Transverse colon (tissue), 4 donors: ENCODE measurements at regions not wholly inside any gene's neighbourhood (a gene's known extent, or its start where the extent isn't known, plus 50 kb on each side); places are given as distances from the start of the nearest gene placed in this dataset.

Experiments used
- DNase-seq: peaks from one replicate; pipeline ENCODE4 v3.0.0-alpha.2; 2019
- H3K27ac ChIP-seq, 4 donors: fragments of 200-600 bp; sonication (generic); 2 replicates each; pipeline ENCODE4 v1.5.1; 2016 to 2018; ENCODE audit warnings: inconsistent platforms in 4 of 4
- H3K27me3 ChIP-seq: fragments of 200-600 bp; sonication (generic); 2 replicates; pipeline ENCODE4 v1.5.1; 2017; ENCODE audit warnings: inconsistent platforms
- H3K36me3 ChIP-seq, 4 donors: fragments of 200-600 bp; sonication (generic); 2 replicates each; pipeline ENCODE4 v1.5.1; 2017 to 2019; ENCODE audit warnings: inconsistent platforms in 4 of 4
- H3K4me1 ChIP-seq, 4 donors: fragments of 200-600 bp; sonication (generic); 2 replicates each; pipeline ENCODE4 v1.5.1; 2017 to 2020; ENCODE audit warnings: inconsistent platforms in 4 of 4
- H3K4me3 ChIP-seq, 4 donors: fragments of 200-600 bp; sonication (generic); 1 replicate in 1 of 4; 2 replicates in 3 of 4; pipeline versions ENCODE4 v1.5.1 to v1.6.1; 2017 to 2019; ENCODE audit warnings: inconsistent platforms in 4 of 4
- H3K9me3 ChIP-seq, 2 donors: fragments of 200-600 bp; sonication (generic); 2 replicates each; pipeline ENCODE4 v1.5.1; 2017 to 2019; ENCODE audit warnings: inconsistent platforms in 2 of 2
- EP300 ChIP-seq: sonication (generic); formaldehyde crosslinking; IDR thresholded peaks from one replicate; pipeline ENCODE4 v1.6.1; 2017; ENCODE audit warnings: antibody characterized with exemption, low read depth
- POLR2A ChIP-seq: fragments of 450-650 bp; IDR thresholded peaks from one replicate; pipeline ENCODE4 v1.6.1; 2016; ENCODE audit warnings: antibody characterized with exemption, mild to moderate bottlenecking, moderate library complexity
- POLR2AphosphoS5 ChIP-seq, 3 donors: sonication (generic); formaldehyde crosslinking; IDR thresholded peaks; one replicate each; pipeline ENCODE4 v1.6.1; 2016; ENCODE audit warnings: antibody characterized with exemption in 3 of 3
- WGBS, 2 donors: methylation state at CpG; one replicate each; pipeline ENCODE4 v1.1.5; 2018; ENCODE audit warnings: low coverage in 1 of 2; 5-methylcytosine and 5-hydroxymethylcytosine counted together
- in situ Hi-C, 4 donors: fragments of 200-750 bp; cut with MboI; loops; one replicate each; pipeline versions ENCODE4 v1.15.0 to v1.15.1; 2017; ENCODE audit warnings: low sequenced_read_pairs in 3 of 4, low pct_ligation_motif_present in 1 of 4, low pct_unique_long_range_greater_than_20kb in 1 of 4
- intact Hi-C: fragments of 100-400 bp; cut with DNase I; formaldehyde crosslinking; loops from one replicate; pipeline ENCODE4 v1.15.1; 2023; ENCODE audit warnings: low total_unique reads
- TF ChIP-seq, protein P1 (sequence below), 5 experiments: fragments of 200-600 bp in 3 of 5; fragments of 450-650 bp in 2 of 5; sonication (generic) in 3 of 5; IDR thresholded peaks; 1 replicate in 2 of 5; 2 replicates in 3 of 5; pipeline ENCODE4 v1.5.1; 2016 to 2017; ENCODE audit warnings: antibody characterized with exemption in 5 of 5, inconsistent platforms in 3 of 5, mild to moderate bottlenecking in 2 of 5, moderate library complexity in 1 of 5

DNA sequence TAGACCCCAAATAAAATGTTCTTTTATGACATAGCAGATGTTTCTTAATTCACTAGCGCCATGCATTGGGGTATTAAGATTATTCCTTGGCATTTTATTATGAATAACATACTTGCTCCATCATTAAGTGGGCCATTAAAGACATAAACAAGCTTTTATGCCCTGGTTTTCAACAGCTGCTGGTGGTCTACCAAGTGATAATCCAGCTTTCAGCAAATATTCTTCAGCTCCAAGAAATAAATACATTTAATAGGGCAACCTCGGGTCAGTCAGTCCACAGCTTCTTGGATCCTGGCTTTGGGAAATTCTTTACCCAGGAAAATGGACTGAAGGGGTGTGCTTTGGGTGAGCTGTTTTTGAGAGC, 217.3 kb upstream of the IRX3 start:
- TF ChIP-seq POLR2AphosphoS5 (IDR thresholded peaks at IDR 0.05) (no peak), POLR2A (no peak), EP300 (no peak)
- TF ChIP-seq, protein P1, sequence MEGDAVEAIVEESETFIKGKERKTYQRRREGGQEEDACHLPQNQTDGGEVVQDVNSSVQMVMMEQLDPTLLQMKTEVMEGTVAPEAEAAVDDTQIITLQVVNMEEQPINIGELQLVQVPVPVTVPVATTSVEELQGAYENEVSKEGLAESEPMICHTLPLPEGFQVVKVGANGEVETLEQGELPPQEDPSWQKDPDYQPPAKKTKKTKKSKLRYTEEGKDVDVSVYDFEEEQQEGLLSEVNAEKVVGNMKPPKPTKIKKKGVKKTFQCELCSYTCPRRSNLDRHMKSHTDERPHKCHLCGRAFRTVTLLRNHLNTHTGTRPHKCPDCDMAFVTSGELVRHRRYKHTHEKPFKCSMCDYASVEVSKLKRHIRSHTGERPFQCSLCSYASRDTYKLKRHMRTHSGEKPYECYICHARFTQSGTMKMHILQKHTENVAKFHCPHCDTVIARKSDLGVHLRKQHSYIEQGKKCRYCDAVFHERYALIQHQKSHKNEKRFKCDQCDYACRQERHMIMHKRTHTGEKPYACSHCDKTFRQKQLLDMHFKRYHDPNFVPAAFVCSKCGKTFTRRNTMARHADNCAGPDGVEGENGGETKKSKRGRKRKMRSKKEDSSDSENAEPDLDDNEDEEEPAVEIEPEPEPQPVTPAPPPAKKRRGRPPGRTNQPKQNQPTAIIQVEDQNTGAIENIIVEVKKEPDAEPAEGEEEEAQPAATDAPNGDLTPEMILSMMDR (IDR thresholded peaks at IDR 0.05), result no peak
- H3K4me1 ChIP-seq, result peaks cover 0 to 19% (median 8%) of the 10 kb centered on the region in 4 donors
- H3K9me3 ChIP-seq, result no peaks in the 10 kb centered on the region
- H3K36me3 ChIP-seq, result no peaks in the 10 kb centered on the region
- in situ Hi-C loops, result no loop called here
- DNase-seq, result no peak
- intact Hi-C loops, result no loop called here
- H3K27me3 ChIP-seq, result peaks cover 8% of the 10 kb centered on the region
- H3K4me3 ChIP-seq, result no peak overlapping the region
- peak overlapping the region; percentile 30 to 62 (median 50) for H3K27ac ChIP-seq
- 79 to 100% methylated on average over 1 to 2 of the region's 2 CpGs for WGBS, 2 donors

DNA sequence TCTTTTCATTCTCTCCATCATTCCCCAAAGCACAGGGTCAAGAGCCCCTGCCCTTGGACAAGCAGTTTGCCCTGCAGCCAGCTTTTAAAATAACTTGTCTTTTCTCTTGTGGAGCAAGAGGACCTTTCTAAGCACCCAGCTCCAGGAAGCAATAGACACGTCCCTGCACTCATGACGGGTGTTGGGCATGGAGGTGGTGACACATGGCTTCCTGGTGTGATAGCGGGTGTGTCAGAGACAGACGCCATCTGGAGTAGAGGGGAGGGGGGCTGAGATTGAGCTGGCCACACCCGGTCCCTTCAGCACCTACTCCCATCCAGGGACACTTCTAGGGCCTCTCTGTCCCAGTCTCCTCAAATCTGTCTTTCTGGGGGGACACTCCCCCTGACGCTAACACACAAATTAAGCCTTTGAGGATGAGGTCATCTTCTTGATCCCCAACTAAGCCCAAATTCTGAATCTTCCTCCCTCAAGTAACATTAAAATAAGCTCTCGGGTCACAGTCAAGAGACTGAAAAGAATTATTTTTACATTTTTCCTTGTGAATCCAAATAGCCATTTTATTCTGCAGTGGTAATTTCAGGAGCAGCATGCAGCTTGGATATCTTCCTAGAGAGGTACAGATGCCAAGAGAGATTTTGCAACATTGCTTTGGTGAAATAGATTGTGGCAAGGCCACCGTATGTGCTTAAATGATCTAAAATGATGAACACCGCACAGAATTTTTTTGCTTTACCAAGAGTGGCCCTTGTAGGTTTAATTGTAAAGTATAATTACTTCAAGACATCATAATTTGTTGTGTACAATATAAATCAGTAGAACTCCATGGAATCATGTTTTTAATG, 216.6 kb upstream of the IRX3 start:
- in situ Hi-C loops (no loop called here), intact Hi-C loops (no loop called here)
- H3K27me3 ChIP-seq, result peaks cover 8% of the 10 kb centered on the region
- TF ChIP-seq EP300 (no peak), POLR2A (no peak), POLR2AphosphoS5 (IDR thresholded peaks at IDR 0.05) (peak in 1 of 3 donors; percentile 20)
- TF ChIP-seq, protein P1 (IDR thresholded peaks at IDR 0.05), result no peak
- no peak overlapping the region for H3K4me3 ChIP-seq
- WGBS, 2 donors, result 57 to 81% methylated on average over 5 to 9 of the region's 9 CpGs
- no peaks in the 10 kb centered on the region for H3K9me3 ChIP-seq
- H3K36me3 ChIP-seq, result no peaks in the 10 kb centered on the region
- H3K4me1 ChIP-seq, result peaks cover 0 to 19% (median 8%) of the 10 kb centered on the region in 4 donors
- DNase-seq, result peak; percentile 36
- H3K27ac ChIP-seq, result peak overlapping the region in 3 of 4 donors; percentile 47 to 62 (median 54)

DNA sequence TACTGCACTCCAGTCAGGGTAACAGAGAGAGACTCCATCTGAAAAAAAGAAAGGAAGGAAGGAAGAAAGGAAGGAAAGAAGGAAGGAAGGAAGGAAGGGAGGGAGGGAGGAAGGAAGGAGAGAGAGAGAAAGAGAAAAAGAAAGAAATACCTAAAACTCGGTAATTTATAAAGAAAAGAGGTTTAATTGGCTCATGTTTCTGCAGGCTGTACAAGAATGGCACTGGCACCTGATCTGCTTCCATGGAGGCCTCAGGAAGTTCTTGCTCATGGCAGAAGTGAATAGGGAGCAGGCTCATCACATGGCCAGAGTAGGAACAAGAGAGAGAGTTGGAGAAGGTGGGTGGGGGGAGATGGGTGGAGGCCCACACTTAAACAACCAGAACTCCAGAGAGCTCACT, 215.2 kb upstream of the IRX3 start:
- H3K4me3 ChIP-seq, result no peak overlapping the region
- in situ Hi-C loops, result no loop called here

DNA sequence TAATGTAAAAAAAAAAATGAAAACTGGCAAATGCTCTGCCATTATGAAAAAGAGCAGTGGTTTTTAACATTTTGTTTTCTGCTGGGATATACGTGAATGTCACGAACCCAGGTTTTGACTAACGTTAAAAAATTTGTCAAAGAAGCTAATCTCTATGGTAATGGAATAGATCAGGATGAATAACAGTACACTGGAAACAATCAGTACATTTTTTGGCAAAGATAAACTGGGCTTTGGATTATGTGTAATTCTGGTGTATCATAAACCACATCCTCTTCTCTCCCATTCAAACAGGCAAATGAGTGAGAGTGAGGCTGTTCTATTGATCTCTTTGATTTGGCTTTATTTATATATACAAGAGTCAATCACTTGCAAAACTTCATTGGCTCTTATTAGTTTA, 207.0 kb upstream of the IRX3 start:
- Histone ChIP-seq H3K9me3 (no peaks in the 10 kb centered on the region), H3K4me3 (no peak overlapping the region), H3K27ac (no peak overlapping the region), H3K4me1 (peaks cover 0 to 11% (median 0%) of the 10 kb centered on the region in 4 donors), H3K36me3 (no peaks in the 10 kb centered on the region), H3K27me3 (no peaks in the 10 kb centered on the region)
- in situ Hi-C loops, result no loop called here
- 85 to 94% methylated on average over 3 of the region's 3 CpGs for WGBS, 2 donors
- DNase-seq, result no peak
- intact Hi-C loops, result no loop called here
- no peak for TF ChIP-seq EP300
- TF ChIP-seq, protein P1 (IDR thresholded peaks at IDR 0.05), result no peak
- no peak for TF ChIP-seq POLR2A

More for the DNA sequence above, 215.2 kb upstream of the IRX3 start:
- DNase-seq, result no peak
- peaks cover 0 to 19% (median 8%) of the 10 kb centered on the region in 4 donors for H3K4me1 ChIP-seq
- TF ChIP-seq EP300 (no peak), POLR2A (no peak), POLR2AphosphoS5 (IDR thresholded peaks at IDR 0.05) (no peak)
- TF ChIP-seq, protein P1 (IDR thresholded peaks at IDR 0.05), result no peak
- no peak overlapping the region for H3K27ac ChIP-seq
- no peaks in the 10 kb centered on the region for H3K36me3 ChIP-seq
- H3K27me3 ChIP-seq, result no peaks in the 10 kb centered on the region
- no peaks in the 10 kb centered on the region for H3K9me3 ChIP-seq
- 88 to 100% methylated on average over 1 of the region's 1 CpG for WGBS, 2 donors
- intact Hi-C loops, result no loop called here
